Keratinocyte (primary cell): ENCODE measurements at regions not wholly inside any gene's neighbourhood (a gene's known extent, or its start where the extent isn't known, plus 50 kb on each side); places are given as distances from the start of the nearest gene placed in this dataset.

Source experiments
- DNase-seq: peaks from one replicate; pipeline ENCODE4 v3.0.0-alpha.2; 2011; ENCODE audit warnings: low read depth, missing footprints, low spot score
- FAIRE-seq: peaks from 2 replicates; lab custom pipeline; 2011; peaks lifted over from hg19 to GRCh38; lab: Jason Lieb, UNC
- H2AFZ ChIP-seq: 2 replicates; pipeline ENCODE4 v1.6.0; 2012; ENCODE audit warnings: low read length, control low read depth, inconsistent platforms; ENCODE audit not compliant: control insufficient read depth
- H3K27ac ChIP-seq: 2 replicates; pipeline ENCODE4 v1.5.1; 2011; ENCODE audit warnings: low read length; ENCODE audit not compliant: control insufficient read depth, insufficient read depth
- H3K27me3 ChIP-seq: 3 replicates; pipeline ENCODE4 v1.6.0; 2011; ENCODE audit warnings: low read length; ENCODE audit not compliant: control insufficient read depth, insufficient read depth; ENCODE audit errors: extremely low read depth
- H3K36me3 ChIP-seq, 2 experiments: 2 replicates in 1 of 2; 3 replicates in 1 of 2; pipeline ENCODE4 v1.5.1; 2011; ENCODE audit warnings: low read length in 2 of 2, mild to moderate bottlenecking in 1 of 2; ENCODE audit not compliant: control insufficient read depth in 2 of 2, insufficient read depth in 2 of 2; ENCODE audit errors: extremely low read depth in 1 of 2
- H3K4me1 ChIP-seq: 3 replicates; pipeline ENCODE4 v1.5.1; 2011; ENCODE audit warnings: low read length; ENCODE audit not compliant: control insufficient read depth, insufficient read depth; ENCODE audit errors: extremely low read depth
- H3K4me2 ChIP-seq: 3 replicates; pipeline ENCODE4 v1.6.0; 2011; ENCODE audit warnings: low read depth, low read length; ENCODE audit not compliant: control insufficient read depth, insufficient read depth; ENCODE audit errors: extremely low read depth
- H3K4me3 ChIP-seq, 3 experiments: fragments of 200-600 bp in 1 of 3; sonication (generic) in 1 of 3; 2 replicates in 2 of 3; 3 replicates in 1 of 3; pipeline ENCODE4 v1.5.1; 2011 to 2016; ENCODE audit warnings: low read length in 3 of 3, mild to moderate bottlenecking in 3 of 3, control low read depth in 2 of 3, inconsistent platforms in 1 of 3, low read depth in 1 of 3, mixed read lengths in 1 of 3, mixed run types in 1 of 3, moderate library complexity in 1 of 3; ENCODE audit not compliant: control insufficient read depth in 2 of 3, insufficient read depth in 2 of 3; ENCODE audit errors: extremely low read depth in 1 of 3
- H3K79me2 ChIP-seq: 2 replicates; pipeline ENCODE4 v1.6.0; 2012; ENCODE audit warnings: low read length; ENCODE audit not compliant: control insufficient read depth, insufficient read depth
- H3K9ac ChIP-seq: 3 replicates; pipeline ENCODE4 v1.6.0; 2011; ENCODE audit warnings: low read length; ENCODE audit not compliant: control insufficient read depth, insufficient read depth; ENCODE audit errors: extremely low read depth
- H3K9me1 ChIP-seq: 3 replicates; pipeline ENCODE4 v1.6.0; 2011; ENCODE audit warnings: low read length; ENCODE audit not compliant: control insufficient read depth, insufficient read depth; ENCODE audit errors: extremely low read depth
- H3K9me3 ChIP-seq: 2 replicates; pipeline ENCODE4 v1.5.1; 2012; ENCODE audit warnings: low read depth, low read length; ENCODE audit not compliant: control insufficient read depth
- H4K20me1 ChIP-seq: 3 replicates; pipeline ENCODE4 v1.6.0; 2011; ENCODE audit warnings: low read length; ENCODE audit not compliant: control insufficient read depth, insufficient read depth; ENCODE audit errors: extremely low read depth
- CTCF ChIP-seq, 3 experiments: IDR thresholded peaks in 1 of 3; conservative IDR thresholded peaks in 1 of 3; optimal IDR thresholded peaks in 1 of 3; 2 replicates in 2 of 3; 3 replicates in 1 of 3; pipeline versions ENCODE3 to v1.5.1; 2011; ENCODE audit warnings: low read length in 3 of 3, mild to moderate bottlenecking in 3 of 3, moderate library complexity in 2 of 3, control low read depth in 1 of 3, inconsistent platforms in 1 of 3; ENCODE audit not compliant: insufficient read depth in 2 of 3; ENCODE audit errors: extremely low read depth in 1 of 3
- EZH2 ChIP-seq: IDR thresholded peaks from one replicate; pipeline ENCODE4 v1.6.1; 2012; ENCODE audit warnings: inconsistent platforms, mild to moderate bottlenecking, low read length, moderate library complexity
- dilution Hi-C: fragments of 300-500 bp; cut with MboI; formaldehyde crosslinking; loops from one replicate; pipeline ENCODE4 v1.7.0; 2020; ENCODE audit warnings: low sequenced_read_pairs; ENCODE audit not compliant: extremely low pct_ligation_motif_present

GRCh38 chr12:19707948-19708409, 268.7 kb downstream of the AEBP2 start:
- H3K27ac ChIP-seq, result no peak overlapping the region
- no peak for FAIRE-seq
- dilution Hi-C loops, result no loop called here

GRCh38 chr12:19709889-19710288, 270.6 kb downstream of the AEBP2 start:
- Histone ChIP-seq H2AFZ (no peak overlapping the region), H3K27ac (no peak overlapping the region), H4K20me1 (no peaks in the 10 kb centered on the region), H3K9me3 (no peaks in the 10 kb centered on the region), H3K4me1 (peaks cover 10% of the 10 kb centered on the region), H3K4me3 (no peak overlapping the region), H3K36me3 (no peaks in the 10 kb centered on the region), H3K79me2 (no peaks in the 10 kb centered on the region), H3K27me3 (no peaks in the 10 kb centered on the region), H3K4me2 (no peak overlapping the region), H3K9me1 (no peaks in the 10 kb centered on the region), H3K9ac (no peak overlapping the region)
- TF ChIP-seq EZH2, result no peak
- no peak for TF ChIP-seq CTCF (optimal IDR thresholded peaks at IDR 0.05 in 1 of 3, IDR thresholded peaks at IDR 0.05 in 1 of 3, conservative IDR thresholded peaks at IDR 0.05 in 1 of 3; ENCODE audit: extremely low read depth in 1 of 3, insufficient read depth in 2 of 3, low read length in 3 of 3)
- FAIRE-seq (no peak), DNase-seq (no peak)
- dilution Hi-C loops, result no loop called here

More at GRCh38 chr12:19707948-19708409, 268.7 kb downstream of the AEBP2 start:
- Histone ChIP-seq H3K9ac (no peak overlapping the region), H3K4me3 (no peak overlapping the region), H3K4me1 (peaks cover 10% of the 10 kb centered on the region), H2AFZ (no peak overlapping the region), H3K36me3 (no peaks in the 10 kb centered on the region), H3K9me3 (no peaks in the 10 kb centered on the region), H4K20me1 (no peaks in the 10 kb centered on the region), H3K9me1 (no peaks in the 10 kb centered on the region), H3K79me2 (no peaks in the 10 kb centered on the region), H3K4me2 (no peak overlapping the region), H3K27me3 (no peaks in the 10 kb centered on the region)
- DNase-seq, result no peak
- TF ChIP-seq CTCF (optimal IDR thresholded peaks at IDR 0.05 in 1 of 3, IDR thresholded peaks at IDR 0.05 in 1 of 3, conservative IDR thresholded peaks at IDR 0.05 in 1 of 3; ENCODE audit: extremely low read depth in 1 of 3, insufficient read depth in 2 of 3, low read length in 3 of 3), result peak in 2 of 3 experiments; percentile 3 to 15
- no peak for TF ChIP-seq EZH2
